HG03159 (cell line): ENCODE measurements at regions not wholly inside any gene's neighbourhood (a gene's known extent, or its start where the extent isn't known, plus 50 kb on each side); places are given as distances from the start of the nearest gene placed in this dataset.

ENCODE experiments used
- ATAC-seq: cut with Tn5 transposase; IDR thresholded peaks from one replicate; pipeline ENCODE4 v1.9.1; 2021; ENCODE audit warnings: mild to moderate bottlenecking, moderate library complexity; ENCODE audit not compliant: unreplicated experiment

GRCh38 chr1:208570362-208570761, 326.2 kb upstream of the PLXNA2 start:
- ATAC-seq, result no peak

- ATAC-seq, result no peak
Observed at GRCh38 chr1:208576425-208576824, 332.2 kb upstream of the PLXNA2 start.

- ATAC-seq, result no peak
Observed at GRCh38 chr1:208577381-208577905, 333.3 kb upstream of the PLXNA2 start.

GRCh38 chr1:208581209-208581608, 337.0 kb upstream of the PLXNA2 start:
- no peak for ATAC-seq

GRCh38 chr1:208581667-208582066, 337.5 kb upstream of the PLXNA2 start:
- no peak for ATAC-seq

- ATAC-seq, result no peak
Observed at GRCh38 chr1:208584167-208584755, 340.1 kb upstream of the PLXNA2 start.

- ATAC-seq, result peak; percentile 77
Observed at GRCh38 chr1:208587110-208587509, 342.9 kb upstream of the PLXNA2 start.

GRCh38 chr1:208593306-208594006, 349.3 kb upstream of the PLXNA2 start:
- ATAC-seq, result no peak

- no peak for ATAC-seq
Observed at GRCh38 chr1:208595236-208595635, 351.1 kb upstream of the PLXNA2 start.

- ATAC-seq, result no peak
Observed at GRCh38 chr1:208595745-208596144, 351.6 kb upstream of the PLXNA2 start.

GRCh38 chr1:208597571-208597970, 353.4 kb upstream of the PLXNA2 start:
- ATAC-seq, result no peak

- no peak for ATAC-seq
Observed at GRCh38 chr1:208598021-208598420, 353.8 kb upstream of the PLXNA2 start.

GRCh38 chr1:208599063-208599462, 354.9 kb upstream of the PLXNA2 start:
- no peak for ATAC-seq

- no peak for ATAC-seq
Observed at GRCh38 chr1:208600456-208601190, 356.4 kb upstream of the PLXNA2 start.

GRCh38 chr1:208601561-208601960, 357.4 kb upstream of the PLXNA2 start:
- no peak for ATAC-seq

- no peak for ATAC-seq
Observed at GRCh38 chr1:208603721-208604120, 359.5 kb upstream of the PLXNA2 start.

- ATAC-seq, result peak; percentile 96
Observed at GRCh38 chr1:208604295-208604694, 360.1 kb upstream of the PLXNA2 start.

GRCh38 chr1:208606959-208607358, 362.8 kb upstream of the PLXNA2 start:
- no peak for ATAC-seq

- no peak for ATAC-seq
Observed at GRCh38 chr1:208607616-208608015, 363.4 kb upstream of the PLXNA2 start.

GRCh38 chr1:208614610-208615009, 370.4 kb upstream of the PLXNA2 start:
- no peak for ATAC-seq

- no peak for ATAC-seq
Observed at GRCh38 chr1:208615371-208615770, 371.2 kb upstream of the PLXNA2 start.

GRCh38 chr1:208616776-208617175, 372.6 kb upstream of the PLXNA2 start:
- ATAC-seq, result no peak
